Neural cell (in vitro differentiated cells): ENCODE measurements at regions not wholly inside any gene's neighbourhood (a gene's known extent, or its start where the extent isn't known, plus 50 kb on each side); places are given as distances from the start of the nearest gene placed in this dataset.

Source experiments
- H2AFZ ChIP-seq: fragments of 200-600, 300-800 bp; sonication (generic), shearing (Covaris generic); 2 replicates; pipeline ENCODE4 v1.6.0; 2014; ENCODE audit warnings: low read depth, mild to moderate bottlenecking, antibody characterized with exemption, low read length, moderate library complexity
- H3F3A ChIP-seq: fragments of 200-600 bp; shearing (Covaris generic); 2 replicates; pipeline ENCODE4 v1.6.1; 2016; ENCODE audit warnings: mild to moderate bottlenecking, moderate library complexity, mixed read lengths, antibody characterized with exemption, low read length; ENCODE audit not compliant: insufficient read depth, poor library complexity, severe bottlenecking
- H3K27ac ChIP-seq: fragments of 200-600, 300-800 bp; sonication (generic), shearing (Covaris generic); 2 replicates; pipeline ENCODE4 v1.5.1; 2014; ENCODE audit warnings: mild to moderate bottlenecking, low read length, moderate library complexity
- H3K27me3 ChIP-seq: fragments of 300-800, 200-600 bp; sonication (generic), shearing (Covaris generic); 2 replicates; pipeline ENCODE4 v1.6.0; 2014; ENCODE audit warnings: mild to moderate bottlenecking, low read depth, low read length, moderate library complexity; ENCODE audit not compliant: insufficient read depth
- H3K36me3 ChIP-seq: fragments of 300-800, 200-600 bp; sonication (generic), shearing (Covaris generic); 2 replicates; pipeline ENCODE4 v1.5.1; 2014; ENCODE audit warnings: mild to moderate bottlenecking, antibody characterized with exemption, low read length, moderate library complexity; ENCODE audit not compliant: insufficient read depth
- H3K4me2 ChIP-seq: fragments of 300-800, 200-600 bp; sonication (generic), shearing (Covaris generic); 2 replicates; pipeline ENCODE4 v1.6.0; 2014; ENCODE audit warnings: mild to moderate bottlenecking, low read length
- H3K4me3 ChIP-seq: fragments of 300-800, 200-600 bp; sonication (generic), shearing (Covaris generic); 2 replicates; pipeline ENCODE4 v1.5.1; 2014; ENCODE audit warnings: mild to moderate bottlenecking, low read length, moderate library complexity
- H3K79me2 ChIP-seq: fragments of 200-600 bp; shearing (Covaris generic); replicated peaks from 2 replicates; pipeline ENCODE4 v1.6.0; 2014; ENCODE audit warnings: mild to moderate bottlenecking, low read length, moderate library complexity; ENCODE audit not compliant: insufficient read depth
- H3K9ac ChIP-seq: fragments of 300-800, 200-600 bp; sonication (generic), shearing (Covaris generic); 2 replicates; pipeline ENCODE4 v1.6.1; 2016; ENCODE audit warnings: mild to moderate bottlenecking, low read length, mixed read lengths
- H3K9me2 ChIP-seq: fragments of 200-600 bp; shearing (Covaris generic); 2 replicates; pipeline ENCODE4 v1.6.1; 2016; ENCODE audit warnings: mild to moderate bottlenecking, low read length, mixed read lengths; ENCODE audit not compliant: insufficient read depth
- H3K9me3 ChIP-seq: fragments of 200-600, 300-800 bp; sonication (generic), shearing (Covaris generic); 2 replicates; pipeline ENCODE4 v1.6.1; 2016; ENCODE audit warnings: mild to moderate bottlenecking, mixed run types, low read length, moderate library complexity, mixed read lengths
- H4K20me1 ChIP-seq: fragments of 200-600 bp; shearing (Covaris generic); 2 replicates; pipeline ENCODE4 v1.6.1; 2016; ENCODE audit warnings: mild to moderate bottlenecking, mixed run types; ENCODE audit not compliant: insufficient read depth
- EP300 ChIP-seq: fragments of 450-650 bp; conservative IDR thresholded peaks from 2 replicates; pipeline ENCODE4 v1.6.1; 2014; ENCODE audit warnings: antibody characterized with exemption, mild to moderate bottlenecking, moderate library complexity; ENCODE audit not compliant: poor library complexity, severe bottlenecking
- EZH2 ChIP-seq: fragments of 200-600, 300-800 bp; shearing (Covaris generic), sonication (generic); IDR thresholded peaks from 2 replicates; pipeline ENCODE4 v1.6.1; 2014; ENCODE audit warnings: antibody characterized with exemption, low read length, borderline replicate concordance, mild to moderate bottlenecking; ENCODE audit not compliant: insufficient read depth, poor library complexity, severe bottlenecking
- MXI1 ChIP-seq: fragments of 450-650 bp; conservative IDR thresholded peaks from 2 replicates; pipeline ENCODE4 v1.6.1; 2014; ENCODE audit warnings: antibody characterized with exemption, mild to moderate bottlenecking; ENCODE audit not compliant: poor library complexity, severe bottlenecking
- POLR2AphosphoS5 ChIP-seq: IDR thresholded peaks from 2 replicates; pipeline ENCODE4 v1.6.1; 2012
- RAD21 ChIP-seq: fragments of 450-650 bp; conservative IDR thresholded peaks from 2 replicates; pipeline ENCODE4 v1.6.1; 2014; ENCODE audit warnings: antibody characterized with exemption, mild to moderate bottlenecking, moderate library complexity
- SMC3 ChIP-seq: fragments of 450-650 bp; conservative IDR thresholded peaks from 2 replicates; pipeline ENCODE4 v1.6.1; 2014; ENCODE audit warnings: antibody characterized with exemption, mild to moderate bottlenecking, moderate library complexity; ENCODE audit not compliant: poor library complexity
- TAF1 ChIP-seq: IDR thresholded peaks from 2 replicates; pipeline ENCODE4 v1.6.1; 2012; ENCODE audit warnings: low read depth
- TF ChIP-seq, protein P1 (sequence below): IDR thresholded peaks from 2 replicates; pipeline ENCODE4 v1.6.1; 2012; ENCODE audit warnings: borderline replicate concordance
- TF ChIP-seq, protein P2 (sequence below): fragments of 450-650 bp; IDR thresholded peaks from 2 replicates; pipeline ENCODE4 v1.5.1; 2014; ENCODE audit warnings: antibody characterized with exemption, mild to moderate bottlenecking, moderate library complexity; ENCODE audit not compliant: poor library complexity, severe bottlenecking

- Histone ChIP-seq H3K9ac (no peak overlapping the region), H3K9me3 (no peaks in the 10 kb centered on the region), H3K27ac (no peak overlapping the region), H3F3A (no peaks in the 10 kb centered on the region), H3K4me2 (no peak overlapping the region), H3K9me2 (no peaks in the 10 kb centered on the region), H3K36me3 (no peaks in the 10 kb centered on the region), H2AFZ (no peak overlapping the region), H3K27me3 (no peaks in the 10 kb centered on the region), H4K20me1 (no peaks in the 10 kb centered on the region), H3K4me3 (no peak overlapping the region), H3K79me2 (no peaks in the 10 kb centered on the region)
- TF ChIP-seq TAF1, result no peak
These were observed 358.7 kb downstream of the LTN1 start for GRCh38 chr21:28633839-28634555.

DNA sequence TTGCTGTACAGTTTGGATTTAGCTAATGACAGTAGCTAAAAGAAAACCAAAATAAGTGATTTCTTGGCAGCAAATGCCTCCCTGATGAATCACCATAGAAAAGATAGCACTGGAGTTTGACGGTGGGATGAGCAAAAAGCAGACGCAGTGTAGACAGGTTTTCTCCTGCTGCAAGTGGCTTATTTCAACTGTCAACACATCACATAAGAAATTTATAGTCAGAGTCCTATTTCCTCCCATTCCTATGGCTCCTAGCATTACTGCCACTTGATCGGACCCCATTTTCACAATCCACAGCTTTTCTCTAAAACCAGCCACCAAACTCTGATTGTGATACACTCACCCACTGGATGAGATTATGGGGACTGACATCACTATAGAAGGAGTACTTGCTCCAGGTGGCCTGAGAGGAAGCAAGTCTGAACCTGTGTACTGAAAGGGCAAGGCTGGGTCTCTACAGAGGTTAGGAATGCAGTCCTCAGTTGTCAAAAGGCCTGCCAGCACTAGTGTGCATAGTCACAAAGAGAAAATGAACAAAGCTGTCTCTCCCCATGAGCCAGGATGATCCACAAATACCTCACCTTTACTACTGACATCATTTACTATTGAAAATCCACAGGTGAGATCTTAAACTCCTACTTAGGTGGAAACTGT lies 359.8 kb downstream of the LTN1 start:
- Histone ChIP-seq H3K9me3 (no peaks in the 10 kb centered on the region), H3K27ac (no peak overlapping the region), H3K36me3 (no peaks in the 10 kb centered on the region), H4K20me1 (no peaks in the 10 kb centered on the region), H3K9ac (no peak overlapping the region), H3K4me2 (no peak overlapping the region), H3F3A (no peaks in the 10 kb centered on the region), H3K4me3 (no peak overlapping the region), H2AFZ (no peak overlapping the region), H3K9me2 (no peaks in the 10 kb centered on the region), H3K27me3 (no peaks in the 10 kb centered on the region), H3K79me2 (no peaks in the 10 kb centered on the region)
- TF ChIP-seq MXI1, result no peak
- TF ChIP-seq RAD21, result no peak
- TF ChIP-seq, protein P1, sequence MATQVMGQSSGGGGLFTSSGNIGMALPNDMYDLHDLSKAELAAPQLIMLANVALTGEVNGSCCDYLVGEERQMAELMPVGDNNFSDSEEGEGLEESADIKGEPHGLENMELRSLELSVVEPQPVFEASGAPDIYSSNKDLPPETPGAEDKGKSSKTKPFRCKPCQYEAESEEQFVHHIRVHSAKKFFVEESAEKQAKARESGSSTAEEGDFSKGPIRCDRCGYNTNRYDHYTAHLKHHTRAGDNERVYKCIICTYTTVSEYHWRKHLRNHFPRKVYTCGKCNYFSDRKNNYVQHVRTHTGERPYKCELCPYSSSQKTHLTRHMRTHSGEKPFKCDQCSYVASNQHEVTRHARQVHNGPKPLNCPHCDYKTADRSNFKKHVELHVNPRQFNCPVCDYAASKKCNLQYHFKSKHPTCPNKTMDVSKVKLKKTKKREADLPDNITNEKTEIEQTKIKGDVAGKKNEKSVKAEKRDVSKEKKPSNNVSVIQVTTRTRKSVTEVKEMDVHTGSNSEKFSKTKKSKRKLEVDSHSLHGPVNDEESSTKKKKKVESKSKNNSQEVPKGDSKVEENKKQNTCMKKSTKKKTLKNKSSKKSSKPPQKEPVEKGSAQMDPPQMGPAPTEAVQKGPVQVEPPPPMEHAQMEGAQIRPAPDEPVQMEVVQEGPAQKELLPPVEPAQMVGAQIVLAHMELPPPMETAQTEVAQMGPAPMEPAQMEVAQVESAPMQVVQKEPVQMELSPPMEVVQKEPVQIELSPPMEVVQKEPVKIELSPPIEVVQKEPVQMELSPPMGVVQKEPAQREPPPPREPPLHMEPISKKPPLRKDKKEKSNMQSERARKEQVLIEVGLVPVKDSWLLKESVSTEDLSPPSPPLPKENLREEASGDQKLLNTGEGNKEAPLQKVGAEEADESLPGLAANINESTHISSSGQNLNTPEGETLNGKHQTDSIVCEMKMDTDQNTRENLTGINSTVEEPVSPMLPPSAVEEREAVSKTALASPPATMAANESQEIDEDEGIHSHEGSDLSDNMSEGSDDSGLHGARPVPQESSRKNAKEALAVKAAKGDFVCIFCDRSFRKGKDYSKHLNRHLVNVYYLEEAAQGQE, result no peak
- TF ChIP-seq SMC3, result no peak
- TF ChIP-seq TAF1, result no peak
- no peak for TF ChIP-seq EP300
- TF ChIP-seq, protein P2, sequence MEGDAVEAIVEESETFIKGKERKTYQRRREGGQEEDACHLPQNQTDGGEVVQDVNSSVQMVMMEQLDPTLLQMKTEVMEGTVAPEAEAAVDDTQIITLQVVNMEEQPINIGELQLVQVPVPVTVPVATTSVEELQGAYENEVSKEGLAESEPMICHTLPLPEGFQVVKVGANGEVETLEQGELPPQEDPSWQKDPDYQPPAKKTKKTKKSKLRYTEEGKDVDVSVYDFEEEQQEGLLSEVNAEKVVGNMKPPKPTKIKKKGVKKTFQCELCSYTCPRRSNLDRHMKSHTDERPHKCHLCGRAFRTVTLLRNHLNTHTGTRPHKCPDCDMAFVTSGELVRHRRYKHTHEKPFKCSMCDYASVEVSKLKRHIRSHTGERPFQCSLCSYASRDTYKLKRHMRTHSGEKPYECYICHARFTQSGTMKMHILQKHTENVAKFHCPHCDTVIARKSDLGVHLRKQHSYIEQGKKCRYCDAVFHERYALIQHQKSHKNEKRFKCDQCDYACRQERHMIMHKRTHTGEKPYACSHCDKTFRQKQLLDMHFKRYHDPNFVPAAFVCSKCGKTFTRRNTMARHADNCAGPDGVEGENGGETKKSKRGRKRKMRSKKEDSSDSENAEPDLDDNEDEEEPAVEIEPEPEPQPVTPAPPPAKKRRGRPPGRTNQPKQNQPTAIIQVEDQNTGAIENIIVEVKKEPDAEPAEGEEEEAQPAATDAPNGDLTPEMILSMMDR, result no peak
- TF ChIP-seq EZH2, result no peak
- no peak for TF ChIP-seq POLR2AphosphoS5
